ENCODE measurements at regions not wholly inside any gene's neighbourhood (a gene's known extent, or its start where the extent isn't known, plus 50 kb on each side); places are given as distances from the start of the nearest gene placed in this dataset.

- Mint-ChIP-seq H3K4me1 (ENCODE audit: low read depth) (0 out of 2 replicates have a peak, but pooled peaks cover 4% of the 10 kb centered on the region), H3K4me3 (no peak overlapping the region)
- TF ChIP-seq CTCF (IDR thresholded peaks at IDR 0.05), result no peak
Measured at GRCh38 chr7:66497346-66497745, 131.3 kb upstream of the KCTD7 start.

GRCh38 chr7:66500087-66500486 is 128.6 kb upstream of the KCTD7 start:
- 0 out of 2 replicates have a peak, but pooled peaks cover 4% of the 10 kb centered on the region for H3K4me1 Mint-ChIP-seq (ENCODE audit: low read depth)
- TF ChIP-seq CTCF (IDR thresholded peaks at IDR 0.05), result no peak
- no peak overlapping the region; the same call in 1 of the 2 replicates for H3K27ac Mint-ChIP-seq
- DNase-seq, result peak; percentile 24
- H3K36me3 Mint-ChIP-seq (ENCODE audit: low read depth), result no peaks in the 10 kb centered on the region
- no peaks in the 10 kb centered on the region for H3K9me3 Mint-ChIP-seq
- H3K4me3 Mint-ChIP-seq, result no peak overlapping the region
- H3K27me3 Mint-ChIP-seq (ENCODE audit: insufficient read depth), result peaks cover 3% of the 10 kb centered on the region; the same call in 1 of the 2 replicates

More at GRCh38 chr7:66497346-66497745, 131.3 kb upstream of the KCTD7 start:
- no peak overlapping the region for H3K27ac Mint-ChIP-seq
- no peaks in the 10 kb centered on the region; the same call in 1 of the 2 replicates for H3K27me3 Mint-ChIP-seq (ENCODE audit: insufficient read depth)
- H3K36me3 Mint-ChIP-seq (ENCODE audit: low read depth), result no peaks in the 10 kb centered on the region
- H3K9me3 Mint-ChIP-seq, result no peaks in the 10 kb centered on the region
- no peak for DNase-seq

GRCh38 chr7:66502230-66503035 is 126.2 kb upstream of the KCTD7 start:
- peak; percentile 56 for TF ChIP-seq CTCF (IDR thresholded peaks at IDR 0.05)
- Mint-ChIP-seq H3K9me3 (no peaks in the 10 kb centered on the region), H3K36me3 (ENCODE audit: low read depth) (no peaks in the 10 kb centered on the region), H3K27ac (no peak overlapping the region), H3K4me3 (no peak overlapping the region), H3K4me1 (ENCODE audit: low read depth) (0 out of 2 replicates have a peak, but pooled peaks cover 4% of the 10 kb centered on the region), H3K27me3 (ENCODE audit: insufficient read depth) (peaks cover 4% of the 10 kb centered on the region)
- DNase-seq, result no peak

- H3K4me3 Mint-ChIP-seq, result no peak overlapping the region
- TF ChIP-seq CTCF (IDR thresholded peaks at IDR 0.05), result no peak
Measured at GRCh38 chr7:66503036-66503370, 125.7 kb upstream of the KCTD7 start.

GRCh38 chr7:66503551-66504031 is 125.1 kb upstream of the KCTD7 start:
- Mint-ChIP-seq H3K4me3 (no peak overlapping the region), H3K9me3 (no peaks in the 10 kb centered on the region), H3K27me3 (ENCODE audit: insufficient read depth) (peaks cover 4% of the 10 kb centered on the region), H3K27ac (no peak overlapping the region), H3K4me1 (ENCODE audit: low read depth) (0 out of 2 replicates have a peak, but pooled peaks cover 4% of the 10 kb centered on the region), H3K36me3 (ENCODE audit: low read depth) (no peaks in the 10 kb centered on the region)
- no peak for DNase-seq
- TF ChIP-seq CTCF (IDR thresholded peaks at IDR 0.05), result no peak

More at GRCh38 chr7:66503036-66503370, 125.7 kb upstream of the KCTD7 start:
- no peaks in the 10 kb centered on the region for H3K36me3 Mint-ChIP-seq (ENCODE audit: low read depth)
- H3K4me1 Mint-ChIP-seq (ENCODE audit: low read depth), result 0 out of 2 replicates have a peak, but pooled peaks cover 4% of the 10 kb centered on the region
- no peak for DNase-seq
- H3K9me3 Mint-ChIP-seq, result no peaks in the 10 kb centered on the region
- H3K27ac Mint-ChIP-seq, result no peak overlapping the region
- peaks cover 4% of the 10 kb centered on the region for H3K27me3 Mint-ChIP-seq (ENCODE audit: insufficient read depth)

Measured in HFFc6 (cell line).